A549 (cell line): ENCODE measurements at regions not wholly inside any gene's neighbourhood (a gene's known extent, or its start where the extent isn't known, plus 50 kb on each side); places are given as distances from the start of the nearest gene placed in this dataset.

Experiments used
- ATAC-seq, 2 experiments: fragments of 200-7000 bp in 1 of 2; fragments of >200 bp in 1 of 2; cut with Nextera tagmentation in 1 of 2; cut with Tn5 transposase in 1 of 2; 3 replicates each; pipeline versions ENCODE4 v1.8.0 to v1.9.1; 2018 to 2020; ENCODE audit warnings: mild to moderate bottlenecking in 1 of 2, moderate library complexity in 1 of 2
- CTCF ChIA-PET: fragments of 300-600 bp; sonication (Branson Sonifier 250); formaldehyde crosslinking; extraction: SDS; loops from one replicate; lab custom pipeline; 2021; ENCODE audit warnings: antibody characterized with exemption, inconsistent platforms; lab: Yijun Ruan, JAX
- POLR2A ChIA-PET: fragments of 350-600 bp; formaldehyde crosslinking; extraction: SDS; loops from one replicate; lab custom pipeline; 2021; ENCODE audit warnings: antibody characterized with exemption, inconsistent platforms; lab: Yijun Ruan, JAX
- DNase-seq, 2 experiments: peaks; one replicate each; pipeline versions ENCODE4 v3.0.0 to v3.0.0-alpha.2; 2011 to 2016; ENCODE audit warnings: low read depth in 1 of 2, low spot score in 1 of 2
- FAIRE-seq: peaks from 2 replicates; lab custom pipeline; 2011; peaks lifted over from hg19 to GRCh38; lab: Jason Lieb, UNC
- H3K27ac ChIP-seq, 2 experiments: fragments of >200 bp; sonication (Bioruptor Twin); formaldehyde crosslinking; 3 replicates each; pipeline ENCODE4 v1.5.1; 2016 to 2017
- H3K4me1 ChIP-seq: fragments of >200 bp; sonication (Bioruptor Twin); formaldehyde crosslinking; 3 replicates; pipeline ENCODE4 v1.6.1; 2016
- H3K4me2 ChIP-seq: fragments of >200 bp; sonication (Bioruptor Twin); formaldehyde crosslinking; 3 replicates; pipeline ENCODE4 v1.6.1; 2016
- H3K4me3 ChIP-seq: fragments of >200 bp; sonication (Bioruptor Twin); formaldehyde crosslinking; 3 replicates; pipeline ENCODE4 v1.5.1; 2016
- H3K9me3 ChIP-seq: fragments of >200 bp; sonication (Bioruptor Twin); formaldehyde crosslinking; 3 replicates; pipeline ENCODE4 v1.6.1; 2016
- ATOH8 ChIP-seq: fragments of 250-450 bp; sonication (Bioruptor Pico); IDR thresholded peaks from 2 replicates; pipeline ENCODE4 v1.5.0; 2020; ENCODE audit warnings: low read depth, mild to moderate bottlenecking, moderate library complexity
- BHLHE40 ChIP-seq: IDR thresholded peaks from 2 replicates; pipeline ENCODE4 v1.6.1; 2012; ENCODE audit warnings: low read depth, low read length, inconsistent platforms
- CHD4 ChIP-seq: fragments of 200-600 bp; sonication (generic); IDR thresholded peaks from 2 replicates; pipeline ENCODE4 v1.6.1; 2016; ENCODE audit warnings: antibody characterized with exemption, mild to moderate bottlenecking, borderline replicate concordance
- EP300 ChIP-seq, 2 experiments: fragments of >200 bp; sonication (Bioruptor Twin); formaldehyde crosslinking; IDR thresholded peaks; 2 replicates in 1 of 2; 3 replicates in 1 of 2; pipeline ENCODE4 v1.6.1; 2016 to 2017
- FOSB ChIP-seq: fragments of 250-450 bp; sonication (Bioruptor Pico); IDR thresholded peaks from 2 replicates; pipeline ENCODE4 v1.5.0; 2020; ENCODE audit warnings: mild to moderate bottlenecking, moderate library complexity
- HES2 ChIP-seq: fragments of >200 bp; sonication (Bioruptor Twin); formaldehyde crosslinking; IDR thresholded peaks from 2 replicates; pipeline ENCODE4 v1.6.1; 2016
- HMGXB4 ChIP-seq: fragments of 250-450 bp; sonication (Bioruptor Pico); IDR thresholded peaks from 2 replicates; pipeline ENCODE4 v1.5.0; 2021; ENCODE audit warnings: mild to moderate bottlenecking, moderate library complexity, borderline replicate concordance
- HOXA7 ChIP-seq: fragments of 250-450 bp; sonication (Bioruptor Pico); IDR thresholded peaks from 2 replicates; pipeline ENCODE4 v1.5.0; 2020; ENCODE audit warnings: mild to moderate bottlenecking, moderate library complexity
- HOXB13 ChIP-seq: fragments of 250-450 bp; sonication (Bioruptor Pico); IDR thresholded peaks from 2 replicates; pipeline ENCODE4 v1.5.0; 2020; ENCODE audit warnings: low read depth, mild to moderate bottlenecking, moderate library complexity
- HOXB5 ChIP-seq: fragments of 250-450 bp; sonication (Bioruptor Pico); IDR thresholded peaks from 2 replicates; pipeline ENCODE4 v1.5.0; 2020; ENCODE audit warnings: mild to moderate bottlenecking, moderate library complexity
- NPAS2 ChIP-seq: fragments of 250-450 bp; sonication (Bioruptor Pico); IDR thresholded peaks from 2 replicates; pipeline ENCODE4 v1.8.0; 2022; ENCODE audit warnings: mild to moderate bottlenecking, moderate library complexity, borderline replicate concordance
- RAD21 ChIP-seq, 2 experiments: fragments of >200 bp in 1 of 2; sonication (Bioruptor Twin) in 1 of 2; formaldehyde crosslinking in 1 of 2; IDR thresholded peaks in 1 of 2; conservative IDR thresholded peaks in 1 of 2; 2 replicates in 1 of 2; 3 replicates in 1 of 2; pipeline ENCODE4 v1.6.1; 2012 to 2018; ENCODE audit warnings: inconsistent platforms in 1 of 2
- REST ChIP-seq: fragments of 200-600 bp; sonication (generic); IDR thresholded peaks from 2 replicates; pipeline ENCODE4 v1.6.1; 2016; ENCODE audit warnings: antibody characterized with exemption, mild to moderate bottlenecking, moderate library complexity
- RFX5 ChIP-seq: fragments of 450-650 bp; IDR thresholded peaks from 2 replicates; pipeline ENCODE4 v1.7.1; 2014; ENCODE audit warnings: antibody characterized with exemption, mild to moderate bottlenecking, moderate library complexity
- SMC3 ChIP-seq: fragments of >200 bp; sonication (Bioruptor Twin); formaldehyde crosslinking; IDR thresholded peaks from 3 replicates; pipeline ENCODE4 v1.6.1; 2018; ENCODE audit warnings: inconsistent platforms
- TFCP2L1 ChIP-seq: fragments of 250-450 bp; sonication (Bioruptor Pico); IDR thresholded peaks from 2 replicates; pipeline ENCODE4 v1.5.0; 2021; ENCODE audit warnings: mild to moderate bottlenecking
- TP53 ChIP-seq: fragments of 250-450 bp; sonication (Bioruptor Pico); IDR thresholded peaks from 2 replicates; pipeline ENCODE4 v1.5.0; 2021; ENCODE audit warnings: mild to moderate bottlenecking, moderate library complexity
- ZFP36 ChIP-seq: fragments of 450-650 bp; IDR thresholded peaks from 2 replicates; pipeline ENCODE4 v1.6.1; 2014; ENCODE audit warnings: borderline replicate concordance; ENCODE audit not compliant: partially characterized antibody
- ZNF302 ChIP-seq: fragments of 250-450 bp; sonication (Bioruptor Pico); IDR thresholded peaks from 2 replicates; pipeline ENCODE4 v1.9.0; 2021; ENCODE audit warnings: inconsistent platforms, mild to moderate bottlenecking, moderate library complexity
- WGBS: methylation state at CpG from one replicate; pipeline ENCODE4 v1.1.6; 2017; ENCODE audit errors: missing lambda C conversion rate; 5-methylcytosine and 5-hydroxymethylcytosine counted together

GRCh38 chr7:24441314-24442027, 131.8 kb upstream of the PALS2 start:
- ATAC-seq = no peak
- H3K4me1 ChIP-seq = no peaks in the 10 kb centered on the region
- H3K4me2 ChIP-seq = no peak overlapping the region
- H3K27ac ChIP-seq = no peak overlapping the region
- 76% methylated on average over 7 of the region's 7 CpGs for WGBS
- FAIRE-seq = peak; percentile 43
- no peak for TF ChIP-seq HES2
- TF ChIP-seq REST = no peak
- TF ChIP-seq ZFP36 = no peak
- no peak for TF ChIP-seq ATOH8
- no peak for TF ChIP-seq CHD4
- TF ChIP-seq HOXB5 = no peak
- no peak for TF ChIP-seq EP300 (IDR thresholded peaks at IDR 0.05)
- TF ChIP-seq NPAS2 (CRISPR knock-in tag) = no peak
- TF ChIP-seq HOXA7 (CRISPR knock-in tag) = no peak
- no peak for TF ChIP-seq HMGXB4
- POLR2A ChIA-PET = no interaction called here
- H3K9me3 ChIP-seq = no peaks in the 10 kb centered on the region
- CTCF ChIA-PET = no interaction called here
- no peak overlapping the region for H3K4me3 ChIP-seq
- DNase-seq = no peak

GRCh38 chr7:24442170-24442777, 131.0 kb upstream of the PALS2 start:
- ATAC-seq = no peak
- TF ChIP-seq TP53 (CRISPR knock-in tag) (no peak), BHLHE40 (no peak), HOXB13 (no peak), FOSB (CRISPR knock-in tag) (no peak), EP300 (IDR thresholded peaks at IDR 0.05) (no peak), RAD21 (conservative IDR thresholded peaks at IDR 0.05 in 1 of 2, IDR thresholded peaks at IDR 0.05 in 1 of 2) (no peak), NPAS2 (CRISPR knock-in tag) (no peak), SMC3 (no peak), ZNF302 (CRISPR knock-in tag) (no peak), RFX5 (no peak), TFCP2L1 (CRISPR knock-in tag) (no peak)
- Histone ChIP-seq H3K4me3 (no peak overlapping the region), H3K4me2 (no peak overlapping the region), H3K9me3 (no peaks in the 10 kb centered on the region), H3K4me1 (no peaks in the 10 kb centered on the region), H3K27ac (no peak overlapping the region)
- 43% methylated on average over 4 of the region's 4 CpGs for WGBS
- no peak for DNase-seq
- POLR2A ChIA-PET = no interaction called here
- no peak for FAIRE-seq
- CTCF ChIA-PET = no interaction called here
